NCI-H2196 (cell line): ENCODE measurements at regions not wholly inside any gene's neighbourhood (a gene's known extent, or its start where the extent isn't known, plus 50 kb on each side); places are given as distances from the start of the nearest gene placed in this dataset.
A peak's percentile ranks its signal among the peaks of the same experiment; 100 is the strongest.

Experiments used
- DNase-seq: peaks from one replicate; lab custom pipeline; 2025; ENCODE audit not compliant: unreplicated experiment; lab: John Stamatoyannopoulos, UW

DNA sequence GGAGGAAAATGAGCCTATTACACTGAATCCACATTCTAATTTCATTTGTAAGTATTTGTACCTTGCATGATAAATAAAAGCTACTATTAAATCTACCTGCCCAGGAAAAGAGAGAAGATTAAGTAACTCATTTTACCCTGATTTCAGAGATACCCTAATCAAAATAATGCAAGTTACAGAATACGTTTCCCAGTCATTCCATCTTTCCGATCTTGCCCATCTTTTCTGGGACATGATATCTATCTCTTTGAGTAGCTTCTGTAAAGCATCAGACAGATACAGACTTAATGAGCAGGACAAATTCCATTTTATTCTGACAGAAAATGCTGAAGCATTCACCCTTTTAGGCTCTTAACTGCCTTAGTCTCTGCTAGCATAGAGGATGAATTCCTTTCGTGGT lies 56.6 kb downstream of the SPRY2 start:
- DNase-seq, result no peak

DNA sequence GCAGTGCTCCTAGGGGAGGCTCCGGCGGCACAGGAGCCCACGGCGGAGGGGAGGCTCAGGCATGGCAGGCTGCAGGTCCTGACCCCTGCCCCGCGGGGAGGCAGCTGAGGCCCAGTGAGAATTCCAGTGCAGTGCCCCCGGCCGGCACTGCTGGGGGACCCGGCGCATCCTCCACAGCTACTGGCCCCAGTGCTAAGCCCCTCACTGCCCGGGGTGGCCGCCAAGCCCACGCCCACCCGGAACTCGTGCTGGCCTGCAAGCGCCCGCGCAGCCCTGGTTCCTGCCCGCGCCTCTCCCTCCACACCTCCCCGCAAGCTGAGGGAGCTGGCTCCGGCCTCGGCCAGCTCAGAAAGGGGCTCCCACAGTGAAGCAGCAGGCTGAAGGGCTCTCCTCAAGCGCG lies 62.2 kb downstream of the SPRY2 start:
- DNase-seq, result no peak

DNA sequence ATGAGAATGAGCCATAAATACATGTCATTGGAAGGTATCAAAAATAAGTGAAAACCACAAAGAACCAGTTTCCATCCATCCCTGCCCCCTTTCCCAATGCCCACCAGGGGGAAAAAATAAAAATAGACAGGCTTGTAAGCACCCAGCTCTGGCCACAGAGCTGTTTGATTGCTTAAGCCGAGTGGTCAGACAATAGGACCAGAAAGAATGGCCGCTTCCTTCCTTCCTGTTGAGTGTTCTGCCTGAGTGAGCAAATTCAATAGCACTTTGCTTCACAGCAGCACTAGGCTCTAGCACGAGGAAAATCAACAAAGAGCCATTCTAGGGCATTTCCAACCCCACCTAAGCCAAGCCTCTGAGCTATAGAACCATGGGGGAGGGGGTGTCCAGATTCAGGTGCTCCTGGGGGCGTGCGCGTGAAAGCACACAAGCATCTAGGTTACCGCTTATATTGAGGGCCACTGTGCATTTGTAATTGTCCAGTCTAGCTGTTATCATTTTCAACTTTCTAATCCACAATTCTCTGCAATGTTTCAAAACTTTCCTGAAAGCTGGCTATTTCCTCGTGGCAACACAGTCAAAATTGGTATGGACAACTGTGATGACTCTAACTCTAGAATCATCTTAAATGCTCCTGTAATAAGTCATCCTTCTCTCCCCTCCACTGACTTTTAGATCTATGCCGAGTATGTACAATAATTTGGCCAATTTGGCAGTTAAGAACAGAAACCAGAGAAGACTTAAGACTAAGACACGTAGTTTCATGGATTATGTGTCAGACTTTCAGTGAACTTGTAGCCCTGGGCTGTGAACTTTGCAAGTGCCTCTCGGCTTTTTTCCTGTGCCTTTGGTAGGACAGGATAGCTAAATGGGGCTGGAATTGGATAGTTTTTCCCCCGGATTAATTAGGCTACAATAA lies 64.3 kb downstream of the SPRY2 start:
- peak; percentile 66 for DNase-seq

DNA sequence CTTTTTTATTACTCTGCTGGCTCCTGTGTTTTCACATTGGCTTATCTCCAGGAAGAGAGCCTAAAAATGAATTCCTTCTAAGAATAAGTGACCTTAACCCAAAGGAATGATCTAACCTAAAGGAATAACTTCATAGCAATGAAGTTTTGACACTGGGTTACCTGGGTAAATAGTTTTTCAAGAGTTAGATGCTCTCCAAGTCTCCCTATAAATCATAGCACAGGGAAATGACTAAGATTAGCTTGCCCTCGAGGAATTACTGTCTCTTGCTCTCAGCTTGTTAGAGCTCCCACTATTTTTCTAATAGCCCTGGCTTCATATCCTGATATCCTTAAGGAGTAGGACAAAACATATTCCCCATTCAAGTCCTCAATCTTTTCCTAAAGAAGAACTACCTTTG lies 66.3 kb downstream of the SPRY2 start:
- DNase-seq, result no peak

DNA sequence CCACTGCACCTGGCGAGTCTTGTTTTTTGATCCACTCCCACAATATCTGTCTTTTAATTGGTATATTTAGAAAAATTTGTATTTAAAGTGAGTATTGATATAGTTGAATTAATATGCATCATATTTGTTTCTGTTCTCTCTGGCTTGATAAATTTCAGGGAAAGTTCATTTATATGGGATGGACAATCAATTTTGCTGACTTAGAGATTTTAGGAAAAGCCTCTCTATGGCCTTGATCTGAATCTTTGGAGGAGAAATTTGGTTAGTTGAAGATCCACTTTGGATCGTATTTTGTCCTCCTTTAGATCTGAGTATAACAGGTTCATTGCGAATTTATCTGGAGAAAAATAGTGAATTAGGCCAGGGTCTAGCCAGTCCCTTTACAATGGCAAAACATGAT lies 67.2 kb downstream of the SPRY2 start:
- DNase-seq, result no peak

DNA sequence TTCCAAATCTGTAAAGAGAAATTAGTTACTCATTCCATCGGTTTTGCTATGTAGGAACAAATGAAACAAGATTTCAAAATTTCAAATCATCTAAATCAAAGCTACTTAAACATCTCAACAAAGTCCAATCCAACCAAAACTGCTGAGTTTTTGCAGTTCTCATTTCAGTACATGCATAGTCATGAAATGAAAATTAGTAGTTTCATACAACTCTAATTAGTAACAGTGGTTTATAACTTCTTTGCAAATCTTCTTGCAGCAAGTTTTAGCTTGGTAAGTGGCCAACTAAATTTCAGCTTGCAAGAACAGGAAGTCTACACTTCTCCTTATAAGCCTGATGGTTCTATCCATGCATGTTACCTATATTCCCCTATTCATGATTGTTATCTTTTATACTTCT lies 75.6 kb downstream of the SPRY2 start:
- no peak for DNase-seq

DNA sequence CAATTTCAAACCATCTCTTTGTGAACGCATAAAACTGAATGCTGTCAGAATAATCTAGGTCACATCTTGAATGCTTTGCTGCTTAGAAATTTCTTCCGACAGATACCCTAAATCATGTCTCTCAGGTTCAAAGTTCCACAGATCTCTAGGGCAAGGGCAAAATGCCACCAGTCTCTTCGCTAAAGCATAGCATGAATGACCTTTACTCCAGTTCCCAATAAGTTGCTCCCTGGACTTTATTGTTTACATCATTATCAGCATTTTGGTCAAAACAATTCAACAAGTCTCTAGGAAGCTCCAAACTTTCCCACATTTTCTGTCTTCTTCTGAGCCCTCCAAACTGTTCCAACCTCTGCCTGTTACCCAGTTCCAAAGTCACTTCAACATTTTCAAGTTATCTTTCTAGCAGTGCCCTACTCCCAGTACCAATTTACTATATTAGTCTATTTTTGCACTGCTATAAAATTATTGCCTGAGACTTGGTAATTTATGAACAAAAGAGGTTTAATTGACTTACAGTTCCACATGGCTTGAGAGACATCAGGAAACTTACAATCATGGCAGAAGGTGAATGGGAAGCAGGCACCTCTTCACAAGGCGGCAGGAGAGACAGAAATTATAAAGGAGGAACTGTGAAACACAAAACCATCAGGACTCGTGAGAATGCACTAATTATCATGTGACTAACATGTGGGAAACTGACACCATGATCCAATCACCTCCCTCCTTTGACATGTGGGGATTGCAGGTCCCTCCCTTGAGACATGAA lies 77.0 kb downstream of the SPRY2 start:
- no peak for DNase-seq

DNA sequence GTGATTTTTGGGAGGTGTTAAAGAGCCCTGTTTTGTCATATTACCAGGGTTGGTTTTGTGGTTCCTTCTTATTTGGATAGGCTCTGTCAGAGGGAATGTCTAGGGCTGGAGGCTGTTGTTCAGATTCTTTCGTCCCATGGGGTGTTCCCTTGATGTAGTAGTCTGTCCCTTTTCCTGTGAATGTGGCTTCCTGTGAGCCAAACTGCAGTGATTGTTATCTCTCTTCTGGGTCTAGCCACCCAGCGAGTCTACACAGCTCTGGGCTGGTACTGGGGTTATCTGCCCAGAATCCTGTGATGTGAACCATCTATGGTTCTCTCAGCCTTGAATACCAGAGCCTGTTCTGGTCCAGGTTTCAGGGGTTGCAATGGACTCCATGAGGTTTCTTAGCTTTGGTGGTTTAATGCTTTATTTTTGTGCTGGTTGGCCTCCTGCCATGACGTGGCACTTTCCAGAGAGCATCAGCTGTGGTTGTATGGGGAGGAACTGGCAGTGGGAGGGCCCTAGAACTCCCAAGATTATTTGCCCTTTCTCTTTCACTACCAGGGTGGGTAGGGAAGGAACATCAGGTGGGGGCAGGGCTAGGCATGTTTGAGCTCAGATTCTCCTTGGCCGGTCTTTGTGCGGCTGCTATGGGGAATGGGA lies 78.8 kb downstream of the SPRY2 start:
- no peak for DNase-seq

DNA sequence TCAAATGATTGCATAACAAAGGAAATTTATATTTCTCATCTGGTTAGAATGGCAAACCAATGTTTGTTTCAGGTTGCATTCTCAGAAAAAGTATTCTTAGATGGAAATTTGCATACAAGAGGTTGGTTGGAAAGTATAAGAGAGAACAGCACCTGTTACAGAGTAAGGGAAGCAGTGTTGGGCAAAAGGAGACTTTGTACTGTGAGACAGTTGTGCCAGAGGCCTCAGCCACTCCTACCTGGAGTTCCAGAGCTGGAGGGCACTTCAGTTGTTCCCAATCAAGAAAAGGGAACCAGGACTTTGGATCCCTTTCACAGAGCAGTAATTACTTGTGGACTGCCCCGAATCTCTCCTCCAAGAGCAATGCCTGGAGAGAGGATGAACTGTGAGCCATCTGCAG lies 81.8 kb downstream of the SPRY2 start:
- no peak for DNase-seq

DNA sequence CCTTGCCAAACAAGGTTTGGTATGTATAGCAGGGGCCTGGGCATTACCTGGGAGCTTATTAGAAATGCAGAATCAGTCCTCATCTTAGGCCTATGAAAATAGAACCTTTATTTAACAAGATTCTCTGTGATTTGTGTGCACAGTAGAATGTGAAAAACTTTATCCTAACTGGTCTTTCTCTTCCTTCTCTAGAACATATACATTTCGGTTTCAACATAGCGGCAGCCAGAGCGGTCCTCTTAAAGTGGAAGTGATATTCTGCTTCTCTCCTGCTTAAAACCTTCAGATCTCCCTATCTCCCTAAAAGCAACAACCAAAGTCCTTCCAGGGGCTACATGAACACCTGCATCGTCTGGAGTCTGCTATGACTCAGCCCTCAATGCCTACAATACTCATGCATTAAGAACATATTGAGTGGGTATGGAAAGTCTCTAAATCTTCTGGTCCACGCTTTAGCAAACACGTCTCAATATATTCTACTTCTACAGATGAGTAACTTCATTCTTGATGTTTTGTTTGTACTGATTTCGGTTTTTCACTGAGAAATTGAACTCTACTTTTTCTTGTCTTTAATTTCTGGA lies 84.5 kb downstream of the SPRY2 start:
- no peak for DNase-seq

DNA sequence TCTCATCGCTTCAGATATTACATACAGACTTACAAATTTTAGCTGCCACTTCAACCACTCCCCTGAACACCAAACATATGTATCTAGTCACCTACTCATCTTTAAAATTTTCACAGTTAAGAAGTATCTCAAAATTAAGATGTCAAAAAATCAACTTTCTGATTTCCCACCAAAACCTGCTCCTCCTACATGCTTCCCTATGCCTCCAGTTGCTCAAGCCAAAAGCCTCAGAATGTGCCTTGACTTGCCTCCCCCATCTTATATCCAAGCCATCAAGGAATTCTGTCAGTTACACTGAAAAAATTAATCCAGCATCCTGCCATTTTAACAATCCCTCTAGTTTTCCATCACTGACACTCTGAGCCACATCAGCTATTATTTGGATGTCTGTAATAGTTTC lies 85.0 kb downstream of the SPRY2 start:
- no peak for DNase-seq

DNA sequence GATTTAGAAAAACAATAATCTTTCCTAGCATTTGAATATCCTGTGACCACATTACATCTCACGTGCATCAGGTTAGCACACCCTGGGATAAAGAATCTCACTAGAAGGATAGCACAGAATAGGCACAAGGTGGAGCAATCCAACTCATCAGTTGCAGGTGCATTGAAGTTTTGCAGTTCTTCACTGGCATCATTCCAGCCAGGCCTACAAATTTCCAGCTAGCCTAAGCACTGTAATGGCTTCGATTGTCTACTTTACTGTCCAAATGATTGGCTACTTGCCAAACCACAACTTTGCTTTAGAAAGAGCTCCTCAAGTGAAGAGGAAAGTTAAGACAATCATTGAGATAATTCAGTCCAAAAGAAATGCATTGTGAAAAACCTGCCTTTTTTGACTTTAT lies 89.5 kb downstream of the SPRY2 start:
- DNase-seq, result peak; percentile 36

DNA sequence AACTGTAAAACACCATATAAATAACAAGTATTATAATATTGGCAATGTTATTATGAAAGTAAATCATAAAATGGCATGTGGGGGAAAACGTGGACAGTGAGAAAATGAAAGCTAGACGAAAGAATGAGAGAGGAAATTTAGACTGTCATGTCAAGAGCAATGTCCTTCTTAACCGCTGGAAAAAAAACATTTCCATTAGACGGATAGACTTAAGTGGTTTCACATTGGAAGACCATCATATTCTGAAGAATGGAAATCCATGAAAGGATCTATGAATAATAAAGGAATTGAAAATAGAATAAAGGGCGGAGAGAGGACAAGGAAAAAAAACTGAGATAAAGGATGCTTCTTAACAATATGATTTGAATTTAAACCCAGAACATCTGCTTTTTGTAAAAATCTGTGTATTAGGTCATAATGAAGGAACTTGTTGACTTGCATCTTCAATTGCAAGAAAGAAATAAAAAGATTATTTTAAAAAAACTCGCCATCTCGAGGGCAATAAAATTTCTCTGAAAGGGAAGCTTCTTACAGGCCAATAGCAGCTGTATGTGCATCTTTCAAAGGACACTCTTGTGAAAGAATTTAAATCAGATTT lies 90.6 kb downstream of the SPRY2 start:
- no peak for DNase-seq

DNA sequence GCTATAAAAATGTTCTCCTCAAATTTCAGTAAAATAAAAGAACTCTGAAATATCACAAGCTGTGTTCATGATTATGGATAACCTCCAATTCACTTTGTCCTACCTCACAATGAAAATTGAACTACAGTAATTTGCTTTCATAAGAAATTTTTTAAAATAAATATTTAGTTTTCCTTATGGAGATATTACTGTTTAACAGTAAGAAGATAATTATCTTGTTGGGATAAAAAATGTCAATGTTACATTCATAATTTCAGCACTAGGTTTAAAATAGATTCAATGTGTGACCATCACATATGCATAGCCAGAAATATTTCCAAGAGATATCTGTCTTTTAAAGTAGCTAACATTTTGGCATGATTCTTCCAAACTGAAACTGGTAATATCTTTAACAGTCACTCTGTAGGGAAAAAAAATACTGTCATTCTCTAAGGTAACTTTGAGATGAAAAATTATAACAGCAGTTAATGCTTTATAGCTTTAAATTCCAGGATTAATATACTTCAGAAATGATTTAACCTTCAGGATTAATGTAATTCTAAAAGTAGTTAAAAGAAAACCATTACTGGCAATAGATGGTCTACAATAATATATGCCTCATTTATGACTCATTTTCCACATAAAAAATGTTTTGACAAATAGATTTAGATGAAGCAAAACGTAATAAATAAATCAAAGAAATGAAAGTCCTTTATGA lies 91.3 kb downstream of the SPRY2 start:
- DNase-seq, result no peak

DNA sequence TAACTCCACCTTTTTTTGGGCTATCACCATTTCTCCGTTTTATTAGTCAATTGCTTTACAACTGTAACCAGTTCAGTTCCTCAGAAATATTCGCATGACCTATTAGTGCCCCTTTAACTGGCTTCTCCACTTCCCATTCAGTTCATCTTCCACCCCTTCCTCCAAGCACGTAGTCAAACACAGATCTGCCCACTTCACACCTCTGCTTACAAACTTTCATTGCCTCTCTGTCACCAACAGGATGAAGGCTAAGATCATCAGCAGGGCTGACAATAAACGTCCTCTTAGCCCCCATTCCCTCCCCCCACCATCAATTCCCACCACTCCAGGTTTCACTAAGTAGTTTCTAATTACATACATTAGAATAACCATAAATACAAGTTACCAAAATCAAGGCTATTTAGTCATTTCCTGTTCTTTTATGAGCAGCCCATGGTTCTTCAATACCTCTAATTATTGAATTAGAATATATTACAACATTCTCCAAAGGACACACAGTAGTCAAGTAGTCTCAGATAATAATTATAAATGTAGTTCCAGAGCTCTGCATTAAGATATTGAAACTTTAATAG lies 95.7 kb downstream of the SPRY2 start:
- DNase-seq, result no peak

DNA sequence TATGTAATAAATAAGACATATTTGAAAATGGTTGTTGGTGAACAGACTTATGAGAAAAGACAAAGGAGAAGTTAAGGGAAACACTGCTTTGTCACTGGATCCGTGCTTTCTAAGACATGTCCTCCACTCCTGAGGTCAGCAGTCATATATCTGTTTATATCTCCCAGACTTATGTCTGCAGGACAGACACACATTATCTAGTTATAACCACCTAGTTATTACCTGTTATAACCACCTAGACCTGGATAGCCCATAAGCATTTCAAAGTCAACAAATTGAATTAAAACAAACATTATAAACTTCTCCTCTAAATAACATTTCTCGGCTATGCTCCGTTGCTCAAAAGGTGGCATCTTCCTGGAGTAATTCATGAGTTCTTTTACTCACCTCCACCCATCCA lies 96.4 kb downstream of the SPRY2 start:
- no peak for DNase-seq

DNA sequence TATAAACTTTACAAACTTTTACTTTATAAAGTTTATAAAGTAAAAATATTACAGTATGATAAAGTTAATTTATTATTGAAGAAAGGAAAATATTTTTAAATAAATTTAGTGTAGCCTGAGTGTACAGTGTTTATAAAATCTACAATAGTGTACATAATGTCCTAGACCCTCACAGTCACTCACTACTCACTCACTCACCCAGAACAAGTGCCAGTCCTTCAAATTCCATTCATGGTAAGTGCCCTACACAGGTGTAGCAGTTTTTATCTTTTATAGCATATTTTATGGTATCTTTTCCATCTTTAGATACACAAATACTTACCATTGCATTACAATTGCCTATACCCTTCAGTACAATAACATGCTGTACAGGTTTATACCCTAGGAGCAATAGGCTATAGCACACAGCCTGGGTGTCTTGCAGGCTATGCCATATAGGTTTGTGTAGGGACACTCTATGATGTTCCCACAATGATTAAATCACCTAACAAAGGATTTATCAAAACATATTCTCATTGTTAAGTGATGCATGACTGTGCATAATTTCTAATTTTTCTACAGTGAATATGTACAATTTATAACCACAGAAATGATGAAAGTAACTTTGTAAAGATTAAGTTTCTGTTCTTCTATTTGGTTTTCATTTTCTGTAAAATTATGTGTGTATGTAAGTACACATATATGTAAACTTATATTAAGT lies 98.0 kb downstream of the SPRY2 start:
- no peak for DNase-seq

DNA sequence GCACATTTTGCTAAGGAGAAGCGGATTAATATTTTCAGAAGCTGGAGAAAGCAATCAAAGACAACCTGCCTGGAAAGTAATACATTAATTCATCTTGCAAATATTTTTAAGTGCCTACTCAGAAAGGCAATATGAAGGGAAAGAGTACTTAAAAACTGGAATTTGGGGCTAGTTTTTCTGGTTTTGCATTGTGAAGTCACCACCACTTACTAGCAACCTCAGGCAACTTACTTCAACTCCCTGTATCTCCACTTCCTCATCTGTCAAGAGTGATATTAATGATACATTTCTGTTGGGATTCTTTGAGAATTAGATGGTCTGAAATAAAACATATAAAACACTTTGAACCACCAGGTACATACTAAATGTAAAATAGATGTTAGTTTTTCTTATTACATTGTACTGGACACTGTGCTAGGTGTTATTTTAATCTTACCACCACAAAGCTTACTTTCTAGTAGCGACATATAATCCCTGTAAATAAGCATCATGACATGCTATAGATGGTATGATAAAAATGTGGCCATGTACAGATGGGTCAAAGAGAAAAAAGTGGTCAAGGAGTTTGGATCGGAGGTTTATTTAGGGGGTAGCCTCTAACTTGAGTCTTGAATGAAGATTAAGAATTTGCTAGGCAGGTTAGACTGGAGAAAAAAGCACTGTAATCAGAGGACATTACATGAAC lies 101.2 kb downstream of the SPRY2 start:
- peak; percentile 1 for DNase-seq

DNA sequence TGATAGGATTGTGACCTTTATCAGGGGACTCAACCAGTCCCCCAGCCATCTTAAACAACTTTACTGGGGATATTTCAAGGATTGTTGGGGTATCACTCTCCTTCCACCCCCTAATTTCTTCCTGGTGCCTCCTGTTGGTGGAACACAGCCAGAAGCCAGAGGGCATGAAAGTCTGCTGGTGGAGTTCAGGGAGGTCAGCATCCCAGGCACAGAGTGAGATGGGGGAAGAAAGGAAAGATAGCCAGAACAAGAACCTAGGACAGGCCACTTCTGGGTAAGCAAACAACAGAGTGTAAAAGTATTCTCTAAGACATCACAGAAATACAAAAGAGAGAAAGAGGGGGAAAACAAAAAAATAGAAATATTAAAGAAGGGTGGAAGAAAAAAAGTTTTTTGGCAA lies 101.8 kb downstream of the SPRY2 start:
- no peak for DNase-seq
